Fibroblast of lung (primary cell): ENCODE measurements at regions not wholly inside any gene's neighbourhood (a gene's known extent, or its start where the extent isn't known, plus 50 kb on each side); places are given as distances from the start of the nearest gene placed in this dataset.

Experiments used
- DNase-seq, 2 donors: peaks; one replicate each; pipeline versions ENCODE4 v3.0.0 to v3.0.0-alpha.2; 2010; ENCODE audit warnings: low read depth in 2 of 2
- H2AFZ ChIP-seq: 2 replicates; pipeline ENCODE4 v1.5.1; 2012; ENCODE audit warnings: low read length, control low read depth, inconsistent platforms
- H3K27ac ChIP-seq: 2 replicates; pipeline ENCODE4 v1.5.1; 2011; ENCODE audit warnings: low read length, control low read depth; ENCODE audit not compliant: insufficient read depth
- H3K27me3 ChIP-seq: 2 replicates; pipeline ENCODE4 v1.5.1; 2011; ENCODE audit warnings: mild to moderate bottlenecking, low read length; ENCODE audit not compliant: control insufficient read depth, insufficient read depth
- H3K36me3 ChIP-seq: 2 replicates; pipeline ENCODE4 v1.5.1; 2011; ENCODE audit warnings: low read length; ENCODE audit not compliant: control insufficient read depth, insufficient read depth
- H3K4me1 ChIP-seq: 2 replicates; pipeline ENCODE4 v1.5.1; 2011; ENCODE audit warnings: low read length; ENCODE audit not compliant: control insufficient read depth, insufficient read depth; ENCODE audit errors: extremely low read depth
- H3K4me2 ChIP-seq: 2 replicates; pipeline ENCODE4 v1.5.1; 2011; ENCODE audit warnings: low read length, control low read depth; ENCODE audit not compliant: insufficient read depth; ENCODE audit errors: extremely low read depth
- H3K4me3 ChIP-seq, 4 experiments: fragments of 200-600 bp in 1 of 4; sonication (generic) in 1 of 4; replicated peaks in 1 of 4; 2 replicates each; pipeline ENCODE4 v1.5.1; 2011 to 2016; ENCODE audit warnings: low read length in 4 of 4, low read depth in 3 of 4, mild to moderate bottlenecking in 3 of 4, control low read depth in 2 of 4, inconsistent platforms in 1 of 4, mixed read lengths in 1 of 4; ENCODE audit not compliant: insufficient read depth in 1 of 4; ENCODE audit errors: control extremely low read depth in 1 of 4
- H3K79me2 ChIP-seq: 2 replicates; pipeline ENCODE4 v1.5.1; 2012; ENCODE audit warnings: mild to moderate bottlenecking, low read length, inconsistent platforms; ENCODE audit not compliant: control insufficient read depth, insufficient read depth
- H3K9ac ChIP-seq: 2 replicates; pipeline ENCODE4 v1.5.1; 2011; ENCODE audit warnings: mild to moderate bottlenecking, low read length, control low read depth; ENCODE audit not compliant: insufficient read depth
- H3K9me3 ChIP-seq: 2 replicates; pipeline ENCODE4 v1.5.1; 2012; ENCODE audit warnings: low read depth, low read length; ENCODE audit not compliant: control insufficient read depth, insufficient read depth
- H4K20me1 ChIP-seq: 2 replicates; pipeline ENCODE4 v1.5.1; 2011; ENCODE audit warnings: low read length; ENCODE audit not compliant: control insufficient read depth, insufficient read depth; ENCODE audit errors: extremely low read depth
- EZH2 ChIP-seq: IDR thresholded peaks from 2 replicates; pipeline ENCODE4 v1.5.1; 2012; ENCODE audit warnings: low read length, control low read depth, mild to moderate bottlenecking; ENCODE audit errors: missing control alignments
- TF ChIP-seq, protein P1 (sequence below), 2 donors: IDR thresholded peaks in 1 of 2; conservative IDR thresholded peaks in 1 of 2; 1 replicate in 1 of 2; 2 replicates in 1 of 2; pipeline ENCODE4 v1.5.1; 2011 to 2012; ENCODE audit warnings: low read length in 2 of 2, control low read depth in 1 of 2, inconsistent platforms in 1 of 2, low read depth in 1 of 2, mild to moderate bottlenecking in 1 of 2

DNA sequence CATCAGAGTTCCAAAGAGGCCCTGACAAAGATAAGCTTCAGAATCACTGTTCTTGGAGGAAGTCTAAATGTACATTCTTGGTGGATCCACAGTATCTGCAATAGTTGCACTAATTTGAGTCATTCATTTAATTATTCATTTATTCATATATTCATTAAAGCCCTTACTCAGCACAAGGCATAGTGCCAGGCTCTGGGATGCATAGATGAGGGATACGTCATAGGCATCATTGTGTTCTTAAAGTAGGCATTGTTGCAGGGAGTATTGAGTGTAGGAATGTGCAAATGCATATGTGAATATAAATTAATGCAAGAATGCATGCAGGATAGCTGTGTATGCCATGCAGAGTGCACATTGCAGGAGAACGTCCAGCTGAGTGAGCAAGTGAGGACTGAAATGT lies 100.7 kb downstream of the DRD1 start:
- Histone ChIP-seq H3K27me3 (no peaks in the 10 kb centered on the region), H3K79me2 (no peaks in the 10 kb centered on the region), H3K4me2 (no peak overlapping the region), H3K4me3 (no peak overlapping the region), H3K9me3 (no peaks in the 10 kb centered on the region), H3K27ac (no peak overlapping the region), H3K9ac (no peak overlapping the region), H2AFZ (no peak overlapping the region), H3K4me1 (peaks cover 12% of the 10 kb centered on the region), H4K20me1 (no peaks in the 10 kb centered on the region), H3K36me3 (no peaks in the 10 kb centered on the region)
- TF ChIP-seq EZH2: no peak
- TF ChIP-seq, protein P1, sequence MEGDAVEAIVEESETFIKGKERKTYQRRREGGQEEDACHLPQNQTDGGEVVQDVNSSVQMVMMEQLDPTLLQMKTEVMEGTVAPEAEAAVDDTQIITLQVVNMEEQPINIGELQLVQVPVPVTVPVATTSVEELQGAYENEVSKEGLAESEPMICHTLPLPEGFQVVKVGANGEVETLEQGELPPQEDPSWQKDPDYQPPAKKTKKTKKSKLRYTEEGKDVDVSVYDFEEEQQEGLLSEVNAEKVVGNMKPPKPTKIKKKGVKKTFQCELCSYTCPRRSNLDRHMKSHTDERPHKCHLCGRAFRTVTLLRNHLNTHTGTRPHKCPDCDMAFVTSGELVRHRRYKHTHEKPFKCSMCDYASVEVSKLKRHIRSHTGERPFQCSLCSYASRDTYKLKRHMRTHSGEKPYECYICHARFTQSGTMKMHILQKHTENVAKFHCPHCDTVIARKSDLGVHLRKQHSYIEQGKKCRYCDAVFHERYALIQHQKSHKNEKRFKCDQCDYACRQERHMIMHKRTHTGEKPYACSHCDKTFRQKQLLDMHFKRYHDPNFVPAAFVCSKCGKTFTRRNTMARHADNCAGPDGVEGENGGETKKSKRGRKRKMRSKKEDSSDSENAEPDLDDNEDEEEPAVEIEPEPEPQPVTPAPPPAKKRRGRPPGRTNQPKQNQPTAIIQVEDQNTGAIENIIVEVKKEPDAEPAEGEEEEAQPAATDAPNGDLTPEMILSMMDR (conservative IDR thresholded peaks at IDR 0.05 in 1 of 2, IDR thresholded peaks at IDR 0.05 in 1 of 2; ENCODE audit: low read depth in 1 of 2, low read length in 2 of 2): no peak
- peak in 1 of 2 donors; percentile 46 for DNase-seq

DNA sequence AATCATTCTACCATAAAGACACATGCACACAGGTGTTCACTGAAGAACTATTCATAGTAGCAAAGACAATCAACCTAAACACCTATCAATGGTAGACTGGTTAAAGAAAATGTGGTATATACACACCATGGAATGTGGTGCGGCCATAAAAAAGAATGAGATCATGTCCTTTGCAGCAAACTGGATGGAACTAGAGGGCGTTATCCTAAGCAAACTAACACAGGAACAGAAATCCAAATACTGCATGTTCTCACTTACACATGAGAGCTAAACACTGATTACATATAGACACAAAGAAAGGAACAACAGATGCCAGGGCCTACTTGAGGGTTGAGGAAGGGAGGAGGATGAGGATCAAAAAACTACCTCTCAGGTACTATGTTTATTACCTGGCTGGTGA lies 103.8 kb downstream of the DRD1 start:
- Histone ChIP-seq H3K27ac (no peak overlapping the region), H3K79me2 (no peaks in the 10 kb centered on the region), H3K36me3 (no peaks in the 10 kb centered on the region), H4K20me1 (no peaks in the 10 kb centered on the region), H3K27me3 (no peaks in the 10 kb centered on the region), H3K9ac (no peak overlapping the region), H3K9me3 (no peaks in the 10 kb centered on the region), H3K4me1 (peaks cover 5% of the 10 kb centered on the region), H3K4me2 (no peak overlapping the region), H2AFZ (no peak overlapping the region), H3K4me3 (no peak overlapping the region)
- DNase-seq: no peak
- TF ChIP-seq EZH2: no peak
- TF ChIP-seq, protein P1 (conservative IDR thresholded peaks at IDR 0.05 in 1 of 2, IDR thresholded peaks at IDR 0.05 in 1 of 2; ENCODE audit: low read depth in 1 of 2, low read length in 2 of 2): no peak

DNA sequence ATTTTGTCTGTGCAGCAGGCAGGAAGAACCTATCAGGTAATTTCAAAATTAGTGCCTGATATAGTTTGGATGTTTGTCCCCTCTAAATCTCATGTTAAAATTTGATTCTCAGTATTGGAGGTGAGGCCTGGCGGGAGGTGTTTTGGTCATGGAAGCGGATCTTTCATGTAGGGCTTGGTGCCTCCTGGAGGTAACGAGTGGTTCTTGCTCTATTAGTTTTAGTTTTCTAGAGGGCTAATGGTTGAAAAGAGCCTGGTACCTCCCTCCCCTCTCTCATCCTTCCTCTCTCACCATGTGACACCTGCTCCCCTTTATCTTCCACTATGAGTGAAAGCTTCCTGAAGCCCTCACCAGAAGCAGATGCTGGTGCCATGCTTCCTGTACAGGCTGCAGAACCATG lies 106.3 kb downstream of the DRD1 start:
- Histone ChIP-seq H4K20me1 (no peaks in the 10 kb centered on the region), H3K4me2 (no peak overlapping the region), H3K27ac (no peak overlapping the region), H3K79me2 (no peaks in the 10 kb centered on the region), H3K27me3 (no peaks in the 10 kb centered on the region), H3K4me3 (no peak overlapping the region), H3K9me3 (no peaks in the 10 kb centered on the region), H3K9ac (no peak overlapping the region), H3K36me3 (no peaks in the 10 kb centered on the region), H3K4me1 (no peaks in the 10 kb centered on the region), H2AFZ (no peak overlapping the region)
- TF ChIP-seq, protein P1 (conservative IDR thresholded peaks at IDR 0.05 in 1 of 2, IDR thresholded peaks at IDR 0.05 in 1 of 2; ENCODE audit: low read depth in 1 of 2, low read length in 2 of 2): no peak
- TF ChIP-seq EZH2: no peak
- DNase-seq: no peak
